GM18511 (cell line): ENCODE measurements at regions not wholly inside any gene's neighbourhood (a gene's known extent, or its start where the extent isn't known, plus 50 kb on each side); places are given as distances from the start of the nearest gene placed in this dataset.

Experiments
- ATAC-seq: cut with Tn5 transposase; IDR thresholded peaks from one replicate; pipeline ENCODE4 v1.9.1; 2021; ENCODE audit warnings: mild to moderate bottlenecking, moderate library complexity; ENCODE audit not compliant: unreplicated experiment

- ATAC-seq, result no peak
These were observed 313.3 kb downstream of the OSR1 start for GRCh38 chr2:19045151-19045550.

DNA sequence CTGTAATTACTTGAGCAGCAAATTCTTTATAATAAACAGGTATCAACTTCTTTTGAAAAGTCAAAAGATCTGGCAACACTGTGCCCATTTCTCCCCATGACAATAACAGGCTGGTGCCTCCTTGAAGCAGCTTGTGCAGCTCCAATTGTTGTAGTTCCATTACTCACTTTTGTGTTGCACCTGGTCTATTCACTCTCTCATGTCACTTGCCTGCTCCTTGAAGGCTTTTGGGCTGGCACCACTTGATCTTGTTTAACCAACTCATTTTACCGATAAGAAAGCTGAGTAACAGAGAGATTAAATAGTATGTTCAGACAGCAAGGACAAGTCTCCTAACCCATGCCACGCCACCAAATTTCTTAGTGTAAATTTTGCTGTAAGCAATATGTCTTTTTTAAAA, 314.5 kb downstream of the OSR1 start:
- no peak for ATAC-seq

DNA sequence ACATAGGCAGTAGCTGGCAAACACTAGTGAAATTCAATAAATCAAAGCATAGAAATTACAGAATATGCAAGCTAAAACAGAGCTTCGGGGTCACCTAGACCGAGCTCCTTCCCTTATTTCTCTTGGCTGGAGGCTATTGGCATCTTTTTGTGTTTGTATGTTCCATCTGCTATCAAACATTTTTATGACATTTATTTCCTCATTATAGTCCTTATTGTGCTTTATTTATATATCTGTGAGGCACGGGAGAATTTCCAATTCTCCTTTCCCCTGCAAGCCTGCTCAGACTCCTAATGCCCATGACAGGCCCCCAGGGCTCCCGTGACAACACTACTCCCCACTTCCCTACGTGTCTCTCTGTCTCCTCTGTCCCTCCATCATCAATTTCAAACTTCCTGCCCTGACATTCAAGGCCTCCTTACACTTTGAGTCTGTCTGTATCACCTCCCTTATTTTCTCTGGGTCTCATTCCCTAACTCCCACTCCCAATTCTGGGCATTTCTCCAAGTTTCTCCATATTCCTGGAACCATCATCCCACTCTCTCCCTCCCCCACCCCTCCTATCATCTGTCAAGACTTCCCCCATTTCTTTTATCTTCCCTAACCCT, 316.9 kb downstream of the OSR1 start:
- ATAC-seq, result no peak

- no peak for ATAC-seq
These were observed 320.1 kb downstream of the OSR1 start for GRCh38 chr2:19038071-19039015.

DNA sequence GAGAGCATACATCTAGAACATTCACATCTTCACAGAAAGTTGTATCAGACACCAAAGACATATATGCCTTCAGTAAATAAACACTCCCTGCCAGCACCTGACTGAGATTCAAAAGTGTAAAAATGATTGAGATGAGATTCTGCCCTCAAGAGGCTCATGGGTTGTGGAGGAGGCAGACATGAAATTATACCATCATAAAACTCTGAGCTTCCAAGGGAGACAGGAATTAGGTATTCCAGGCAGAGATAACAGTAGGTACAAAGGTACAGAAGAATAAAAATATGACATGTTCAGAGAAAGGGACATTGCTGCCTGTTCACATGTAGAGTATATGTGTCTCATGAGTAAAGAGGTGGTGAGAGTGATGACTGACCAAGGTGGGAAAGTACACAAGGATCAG, 322.3 kb downstream of the OSR1 start:
- ATAC-seq, result no peak

GRCh38 chr2:19035238-19035637, 323.2 kb downstream of the OSR1 start:
- no peak for ATAC-seq

DNA sequence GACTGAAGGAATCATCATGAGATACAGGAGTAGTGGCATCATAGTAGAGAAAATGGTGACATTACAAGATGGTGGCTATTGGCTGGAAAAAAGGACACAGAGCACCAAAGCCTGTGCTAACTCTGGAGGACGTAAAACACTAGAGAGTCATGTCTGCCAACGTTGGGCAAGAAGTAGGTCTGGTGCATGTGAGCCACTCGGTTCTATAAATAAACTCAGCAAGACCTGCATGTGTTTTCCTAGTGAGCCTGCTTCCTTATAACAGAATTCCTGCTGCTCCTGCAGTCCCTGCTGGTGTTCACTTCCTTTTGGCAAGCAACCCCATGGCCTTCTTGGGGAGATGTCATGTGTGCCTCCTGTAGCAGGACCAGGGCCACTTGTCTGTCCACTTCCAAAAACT, 325.2 kb downstream of the OSR1 start:
- no peak for ATAC-seq

- ATAC-seq, result no peak
These were observed 326.8 kb downstream of the OSR1 start for GRCh38 chr2:19031642-19032041.

DNA sequence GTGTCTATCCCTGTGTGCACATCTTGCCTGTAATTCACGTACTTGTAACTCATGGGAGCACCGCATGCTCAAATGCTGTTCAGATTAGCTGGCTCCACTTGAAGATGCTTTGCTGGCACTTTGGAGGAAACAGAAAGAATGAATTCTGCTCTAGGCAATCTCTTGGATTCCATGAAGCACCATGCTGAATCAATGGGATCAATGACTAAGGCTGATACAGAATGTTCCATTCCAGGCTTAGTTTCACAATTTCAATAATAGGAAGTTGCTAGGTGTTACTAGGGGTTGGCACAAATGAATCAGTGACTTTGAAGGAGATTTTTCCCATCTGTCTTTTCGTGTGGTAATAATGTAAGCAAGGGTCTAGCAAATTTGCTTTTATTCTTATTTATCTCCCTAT, 328.8 kb downstream of the OSR1 start:
- ATAC-seq, result no peak

DNA sequence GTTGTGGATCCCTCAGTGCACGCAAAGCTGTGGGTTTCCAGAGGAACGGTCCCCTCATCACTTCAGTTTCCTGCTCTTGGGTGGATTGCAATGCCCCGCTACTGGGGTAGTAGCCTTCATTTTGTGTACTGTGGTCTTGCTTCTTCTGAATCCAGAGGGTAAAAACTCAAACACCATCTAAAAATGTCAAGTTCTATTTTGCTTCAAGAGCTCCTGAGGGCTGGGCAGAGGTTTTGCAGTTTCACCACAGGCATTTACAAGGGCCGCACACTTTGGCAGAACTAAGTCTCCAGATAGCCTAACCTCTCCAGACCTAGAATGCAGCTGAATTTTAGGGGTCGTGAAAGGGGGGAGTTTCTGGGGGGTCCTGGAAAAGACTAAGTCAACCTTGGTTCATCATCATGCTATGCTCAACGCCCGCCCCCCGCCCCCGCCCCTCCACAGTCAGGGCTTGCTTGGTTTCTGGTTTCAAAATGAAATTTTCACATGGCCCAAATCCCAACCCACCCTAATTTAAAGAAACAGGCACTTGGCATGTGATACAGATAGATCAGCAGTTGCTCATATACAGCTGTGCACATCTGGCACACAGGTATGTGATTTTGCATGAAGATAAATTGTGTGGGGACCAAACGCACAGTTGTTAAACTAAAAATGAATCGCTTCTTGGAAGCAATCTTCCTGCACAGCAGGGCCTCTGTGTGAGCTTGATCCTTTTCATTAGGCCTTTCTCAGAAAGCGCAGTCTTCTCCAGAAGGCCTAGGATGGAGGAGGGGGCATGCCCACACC, 329.6 kb downstream of the OSR1 start:
- no peak for ATAC-seq

DNA sequence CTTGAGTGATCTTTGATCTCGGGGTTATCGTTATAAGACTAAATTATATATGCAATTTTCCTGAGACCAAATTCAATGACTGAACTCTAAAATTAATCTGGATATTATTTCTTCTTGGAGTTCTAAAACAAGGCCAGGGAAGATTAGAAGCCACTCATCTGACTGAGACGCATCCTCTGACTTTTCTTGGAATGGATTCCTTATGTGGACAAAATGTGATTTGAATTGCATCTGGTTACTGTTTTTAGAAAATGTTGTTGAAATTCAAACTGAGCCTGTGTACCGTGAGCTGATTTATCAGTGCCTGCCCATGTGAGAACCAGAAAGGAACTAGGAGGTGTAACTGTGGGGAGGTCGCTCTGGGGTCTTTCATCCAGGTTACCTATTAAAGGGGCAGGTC, 330.8 kb downstream of the OSR1 start:
- ATAC-seq, result no peak

- ATAC-seq, result no peak
These were observed 332.2 kb downstream of the OSR1 start for GRCh38 chr2:19026261-19026660.

GRCh38 chr2:19022334-19022733, 336.1 kb downstream of the OSR1 start:
- no peak for ATAC-seq

DNA sequence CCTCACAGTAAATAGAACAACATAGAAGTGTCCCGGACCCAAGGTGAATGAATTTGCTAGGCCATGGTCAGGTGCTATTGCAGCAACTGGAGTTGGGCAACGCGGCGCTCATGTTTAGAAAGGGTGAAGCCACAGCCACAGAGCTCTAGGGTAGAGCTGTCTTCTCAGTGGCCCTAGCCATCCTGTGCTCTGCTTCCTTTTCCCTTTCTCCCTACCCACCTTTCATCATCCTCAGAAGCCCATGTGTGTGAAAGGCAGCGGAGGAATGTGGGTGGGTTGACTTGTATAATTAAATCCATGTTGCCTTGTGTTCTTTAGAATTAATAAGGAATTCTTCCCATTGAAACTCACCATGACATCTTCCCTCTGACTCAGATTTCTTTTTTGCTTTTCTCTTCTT, 336.7 kb downstream of the OSR1 start:
- ATAC-seq, result no peak

DNA sequence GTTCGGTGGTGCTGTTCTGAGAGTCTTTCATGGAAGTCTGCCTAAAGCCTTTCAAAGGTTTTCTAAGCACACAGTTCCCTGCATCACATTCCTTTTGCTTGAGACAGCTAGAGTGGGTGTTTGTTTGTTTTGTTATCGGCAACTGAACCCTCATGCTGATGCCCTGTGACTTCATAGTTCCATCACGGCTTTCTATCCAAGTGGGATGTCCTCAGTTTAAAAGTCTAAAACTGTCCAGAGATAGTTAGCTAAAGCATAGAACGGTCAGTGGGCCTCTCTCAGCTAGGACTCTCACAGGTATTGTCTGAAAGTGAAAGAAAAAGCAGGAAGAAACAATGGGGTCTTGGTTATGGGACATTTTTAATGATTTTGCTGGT, 337.3 kb downstream of the OSR1 start:
- ATAC-seq, result no peak

DNA sequence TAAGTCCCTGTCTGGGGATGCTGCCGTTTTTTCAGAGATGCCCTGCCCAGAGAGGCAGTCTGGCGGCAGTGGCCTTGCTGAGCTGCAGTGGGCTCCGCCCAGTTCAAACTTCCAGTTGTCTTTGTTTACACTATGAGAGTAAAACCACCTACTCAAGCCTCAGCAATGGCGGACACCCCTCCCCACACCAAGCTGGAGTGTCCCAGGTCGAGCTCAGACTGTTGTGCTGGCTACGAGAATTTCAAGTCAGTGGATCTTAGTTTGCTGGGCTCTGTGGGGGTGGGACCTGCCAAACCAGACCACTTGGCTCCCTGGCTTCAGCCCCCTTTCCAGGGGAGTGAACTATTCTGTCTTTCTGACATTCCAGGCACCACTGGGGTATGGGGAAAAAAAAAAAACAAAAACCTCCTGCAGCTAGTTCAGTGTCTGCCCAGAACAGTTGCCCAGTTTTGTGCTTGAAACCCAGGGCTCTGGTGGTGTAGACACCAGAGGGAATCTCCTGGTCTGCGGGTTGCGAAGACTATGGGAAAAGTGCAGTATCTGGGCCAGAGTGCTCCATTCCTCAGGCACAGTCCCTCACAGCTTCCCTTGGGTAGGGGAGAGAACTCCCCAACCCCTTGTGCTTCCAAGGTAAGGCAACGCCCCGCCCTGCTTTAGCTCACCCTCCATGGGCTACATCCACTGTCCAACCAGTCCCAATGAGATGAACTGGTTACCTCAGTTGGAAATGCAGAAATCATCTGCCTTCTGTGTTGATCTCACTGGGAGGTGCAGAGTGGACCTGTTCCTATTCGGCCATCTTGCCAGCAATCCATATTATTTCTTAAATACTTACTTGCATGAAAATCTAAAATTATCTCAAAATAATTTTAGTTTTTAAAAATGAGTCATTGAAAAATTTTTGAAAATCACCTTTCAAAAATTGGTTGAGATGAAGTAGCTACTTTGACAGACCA, 338.0 kb downstream of the OSR1 start:
- no peak for ATAC-seq

DNA sequence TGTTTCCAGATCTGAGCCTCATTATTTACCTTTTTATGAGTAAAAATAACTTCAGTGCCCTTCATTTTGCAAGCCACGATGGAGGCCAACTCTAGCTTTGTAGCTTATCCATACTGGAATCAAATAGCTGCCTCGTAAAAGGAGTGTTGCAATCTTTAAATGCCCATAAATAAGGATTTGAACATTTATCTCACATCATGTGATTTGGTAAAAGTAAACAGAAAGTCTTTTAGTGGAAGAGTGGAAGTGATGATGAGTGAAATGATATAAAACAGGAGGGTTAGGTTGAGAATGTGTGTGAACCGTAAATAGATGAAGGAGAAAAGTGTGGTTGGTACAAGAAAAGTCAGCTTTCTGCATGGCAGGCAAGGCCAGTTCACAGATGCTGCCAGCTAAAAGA, 348.9 kb downstream of the OSR1 start:
- no peak for ATAC-seq

- ATAC-seq, result no peak
These were observed 354.9 kb downstream of the OSR1 start for GRCh38 chr2:19003554-19003953.

- ATAC-seq, result no peak
These were observed 357.6 kb downstream of the OSR1 start for GRCh38 chr2:19000776-19001175.

GRCh38 chr2:18999198-18999597, 359.2 kb downstream of the OSR1 start:
- no peak for ATAC-seq

- no peak for ATAC-seq
These were observed 359.9 kb downstream of the OSR1 start for GRCh38 chr2:18998491-18998890.
